Keratinocyte (primary cell): ENCODE measurements at regions not wholly inside any gene's neighbourhood (a gene's known extent, or its start where the extent isn't known, plus 50 kb on each side); places are given as distances from the start of the nearest gene placed in this dataset.

ENCODE experiments used
- CTCF ChIP-seq, 3 experiments: IDR thresholded peaks in 1 of 3; conservative IDR thresholded peaks in 1 of 3; optimal IDR thresholded peaks in 1 of 3; 2 replicates in 2 of 3; 3 replicates in 1 of 3; pipeline versions ENCODE3 to v1.5.1; 2011; ENCODE audit warnings: low read length in 3 of 3, mild to moderate bottlenecking in 3 of 3, moderate library complexity in 2 of 3, control low read depth in 1 of 3, inconsistent platforms in 1 of 3; ENCODE audit not compliant: insufficient read depth in 2 of 3; ENCODE audit errors: extremely low read depth in 1 of 3
- EZH2 ChIP-seq: IDR thresholded peaks from one replicate; pipeline ENCODE4 v1.6.1; 2012; ENCODE audit warnings: inconsistent platforms, mild to moderate bottlenecking, low read length, moderate library complexity

GRCh38 chr13:84080748-84081530 is 198.7 kb upstream of the SLITRK1 start:
- TF ChIP-seq CTCF (optimal IDR thresholded peaks at IDR 0.05 in 1 of 3, IDR thresholded peaks at IDR 0.05 in 1 of 3, conservative IDR thresholded peaks at IDR 0.05 in 1 of 3; ENCODE audit: extremely low read depth in 1 of 3, insufficient read depth in 2 of 3, low read length in 3 of 3) (no peak), EZH2 (no peak)
